NOMO-1 (cell line): ENCODE measurements at regions not wholly inside any gene's neighbourhood (a gene's known extent, or its start where the extent isn't known, plus 50 kb on each side); places are given as distances from the start of the nearest gene placed in this dataset.

ENCODE experiments used
- DNase-seq, 2 experiments: peaks; one replicate each; lab custom pipeline; 2025; ENCODE audit not compliant: unreplicated experiment in 2 of 2; lab: John Stamatoyannopoulos, UW

DNA sequence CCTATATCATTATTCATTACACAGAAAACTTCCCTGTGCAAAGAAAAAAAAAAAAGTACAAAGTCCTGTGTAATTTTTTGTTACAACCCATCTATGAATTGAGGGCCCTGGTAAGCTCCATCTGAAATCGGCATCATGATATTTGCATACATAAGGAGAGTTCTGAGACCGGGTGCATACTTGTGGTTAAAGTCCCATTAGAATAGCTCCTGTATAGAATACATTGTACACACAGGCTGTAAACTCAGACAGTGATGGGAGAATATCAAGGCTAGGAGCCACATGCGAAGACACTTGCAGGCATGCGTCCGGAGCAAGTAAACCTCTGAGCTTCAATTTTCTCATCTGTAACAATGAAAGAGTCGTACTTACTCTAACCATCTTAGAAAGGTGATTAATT lies 353.2 kb downstream of the ETS1 start:
- no peak for DNase-seq

DNA sequence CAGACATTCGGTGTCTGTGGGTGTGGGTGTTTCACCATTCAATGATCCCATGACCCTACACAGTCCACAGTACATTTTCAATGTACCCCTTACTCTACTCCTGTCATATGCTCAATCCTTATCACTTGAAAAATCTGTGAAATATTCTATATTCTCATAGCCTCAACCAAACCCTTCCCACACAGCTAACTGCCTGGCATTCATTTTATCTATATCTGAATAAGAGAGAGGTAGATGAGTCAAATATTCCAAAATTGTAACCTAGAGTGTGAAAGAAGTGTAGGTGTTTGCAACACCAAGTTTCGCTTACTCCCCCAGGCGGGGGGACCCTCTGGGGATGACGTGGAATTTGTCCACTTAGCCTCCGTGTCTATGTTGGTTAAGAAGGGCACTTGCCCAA lies 354.8 kb downstream of the ETS1 start:
- no peak for DNase-seq

DNA sequence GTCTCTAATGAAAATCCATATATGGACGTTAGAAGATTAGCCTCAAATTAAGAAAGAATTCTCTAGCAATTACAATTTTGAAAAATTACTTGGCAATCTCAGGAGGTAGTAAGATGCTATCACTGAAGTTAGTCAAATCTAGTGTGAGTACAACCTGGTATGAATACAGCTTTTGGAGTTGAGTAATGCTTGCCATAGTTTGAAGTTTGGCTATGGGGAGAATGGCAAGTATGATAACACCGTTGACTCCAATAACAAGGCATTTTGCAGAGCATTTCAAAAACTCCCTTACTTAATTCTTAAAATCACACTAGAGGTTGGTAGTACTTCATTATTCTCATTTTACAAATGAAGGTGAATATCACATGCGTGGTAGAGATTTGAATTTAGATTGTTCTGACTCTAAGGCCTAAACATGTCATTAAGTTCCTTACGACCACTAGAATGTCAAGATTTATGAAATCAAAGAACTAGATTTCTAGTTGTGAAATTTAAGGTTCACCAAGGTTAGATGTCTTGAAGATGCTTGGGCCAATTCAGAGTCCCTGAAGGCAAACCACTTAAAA lies 355.4 kb downstream of the ETS1 start:
- DNase-seq = no peak

DNA sequence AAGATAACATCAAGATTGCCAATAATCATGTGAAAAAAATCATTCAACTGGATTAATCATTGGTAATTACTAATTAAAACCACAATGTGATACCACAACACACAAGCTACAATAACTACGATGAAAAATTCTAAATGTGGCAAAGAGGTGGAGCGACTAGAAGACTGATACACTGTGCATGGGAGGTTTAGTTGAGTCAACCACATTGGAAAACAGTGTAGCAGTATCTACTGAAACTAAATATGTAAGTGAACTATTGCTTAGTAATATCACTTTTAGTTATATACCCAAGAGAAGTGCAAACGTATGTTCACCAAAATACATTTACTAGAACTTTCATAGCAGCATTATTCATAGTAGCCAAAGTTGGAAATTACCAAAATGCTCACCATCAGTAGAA lies 359.9 kb downstream of the ETS1 start:
- no peak for DNase-seq

DNA sequence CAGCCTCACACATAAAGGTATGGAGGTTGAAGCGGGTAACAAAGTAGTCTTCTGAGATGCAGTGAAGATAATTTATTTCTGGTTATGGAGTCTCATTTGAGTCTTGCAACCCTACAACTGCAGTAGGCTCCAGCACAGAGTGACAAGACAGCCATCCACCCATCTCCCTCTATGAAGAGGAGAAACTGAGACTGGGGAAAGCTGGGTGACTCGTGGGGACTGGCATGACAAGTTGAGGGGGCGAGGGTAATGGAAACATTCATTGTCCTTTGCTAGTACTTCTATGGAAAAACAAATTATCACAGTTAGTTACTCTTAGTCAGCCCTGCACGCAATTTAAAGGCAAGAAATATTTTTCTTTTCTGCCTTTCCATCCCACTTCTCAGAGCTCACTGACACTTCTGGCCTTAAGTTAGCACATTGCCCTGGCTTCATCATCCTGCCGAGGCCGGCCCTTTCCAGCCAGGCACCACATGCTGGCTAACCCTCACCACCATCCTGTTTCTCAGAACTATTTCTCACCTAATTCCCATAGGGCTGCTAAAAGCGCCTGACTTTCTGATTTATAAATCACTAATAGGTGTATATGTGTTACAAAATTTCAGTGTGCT lies 361.1 kb downstream of the ETS1 start:
- DNase-seq = no peak

DNA sequence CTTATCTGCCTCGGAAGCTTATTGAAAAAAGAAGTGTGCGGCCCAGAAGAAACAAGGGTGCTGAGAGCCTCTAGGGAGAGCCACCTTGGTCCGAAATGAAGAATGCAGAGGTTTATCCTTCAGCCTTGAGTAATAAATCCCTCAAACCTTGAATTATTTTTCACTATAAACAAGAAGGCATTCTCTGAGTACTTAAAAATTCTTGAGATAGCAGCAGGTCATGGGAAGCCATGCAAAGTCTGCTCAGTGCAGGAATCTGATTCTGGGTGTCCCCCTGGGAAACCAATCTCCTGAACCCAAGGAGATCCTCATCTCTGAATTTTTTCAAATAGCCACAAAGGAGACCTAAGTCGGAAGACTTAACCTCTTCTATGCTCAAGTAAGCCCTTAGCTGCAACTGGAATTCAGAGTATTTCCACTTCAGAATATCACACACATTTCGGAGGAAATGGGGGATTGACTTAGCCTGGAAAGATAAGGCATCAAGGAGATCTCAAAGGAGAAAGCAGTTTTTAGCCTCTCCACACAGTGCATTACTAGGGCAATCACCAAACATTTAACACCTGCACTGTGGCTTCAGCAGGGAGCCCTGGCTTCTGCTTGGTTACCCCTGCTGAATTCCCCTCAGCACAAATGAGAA lies 365.0 kb downstream of the ETS1 start:
- DNase-seq = no peak

DNA sequence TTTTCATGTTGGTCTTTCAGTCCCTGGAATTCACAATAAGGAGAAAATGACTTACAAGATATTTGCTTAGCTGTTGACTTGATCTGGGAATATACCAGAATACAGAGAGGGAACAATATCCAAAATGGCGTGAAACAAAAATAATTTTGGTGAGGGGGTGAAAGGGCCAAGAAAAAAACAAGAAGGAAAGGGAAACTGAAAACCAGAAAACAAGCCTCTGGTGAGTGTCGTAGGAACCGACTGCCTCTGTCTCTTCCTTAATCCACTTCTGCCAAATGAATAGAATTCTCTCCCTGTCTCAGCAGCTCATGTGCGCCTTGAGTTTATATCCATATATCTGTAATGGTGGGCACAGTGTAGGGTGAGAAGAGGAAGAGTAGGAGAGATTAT lies 367.6 kb downstream of the ETS1 start:
- DNase-seq = peak in 1 of 2 experiments; percentile 14

DNA sequence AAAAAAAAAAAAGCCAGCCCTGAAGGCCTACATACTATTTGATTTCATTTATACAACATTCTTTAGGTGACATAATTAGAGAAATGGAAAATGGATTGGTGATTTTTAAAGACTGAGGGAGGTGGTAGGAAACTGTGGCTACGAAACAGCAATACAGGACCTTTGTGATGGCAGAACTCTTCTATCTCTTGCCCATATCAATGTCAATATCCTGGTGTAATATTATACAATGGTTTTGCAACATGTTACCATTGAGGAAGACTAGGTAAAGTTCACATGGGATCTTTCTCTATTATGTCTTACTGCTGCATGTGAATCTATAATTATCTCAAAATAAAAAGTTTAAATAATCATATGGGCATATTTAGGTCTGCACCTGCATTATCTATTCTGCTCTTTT lies 371.2 kb downstream of the ETS1 start:
- no peak for DNase-seq

DNA sequence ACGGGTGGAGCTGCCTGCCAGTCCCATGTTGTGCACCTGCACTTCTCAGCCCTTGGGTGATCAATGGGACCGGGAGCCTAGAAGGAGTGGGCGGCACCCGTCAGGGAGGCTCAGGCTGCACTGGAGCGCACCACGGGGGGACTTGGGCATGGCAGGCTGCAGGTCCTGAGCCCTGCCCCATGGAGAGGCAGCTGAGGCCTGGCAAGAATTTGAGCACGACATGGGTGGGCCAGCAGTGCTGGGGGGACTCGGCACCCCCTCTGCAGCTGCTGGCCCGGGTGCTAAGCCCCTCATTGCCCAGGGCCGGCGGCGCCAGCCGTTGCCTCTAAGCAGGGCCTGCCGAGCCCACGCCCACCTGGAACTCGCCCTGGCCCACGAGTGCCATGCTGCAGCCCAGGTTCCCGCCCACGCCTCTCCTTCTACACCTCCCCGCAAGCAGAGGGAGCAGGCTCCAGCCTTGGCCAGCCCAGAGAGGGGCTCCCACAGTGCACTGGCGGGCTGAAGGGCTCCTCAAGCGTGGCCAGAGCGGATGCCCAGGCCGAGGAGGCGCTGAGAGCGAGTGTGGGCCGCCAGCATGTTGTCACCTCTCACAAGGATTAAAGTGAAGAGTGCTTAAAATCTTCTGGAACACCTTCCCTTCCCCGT lies 372.0 kb downstream of the ETS1 start:
- DNase-seq = no peak

DNA sequence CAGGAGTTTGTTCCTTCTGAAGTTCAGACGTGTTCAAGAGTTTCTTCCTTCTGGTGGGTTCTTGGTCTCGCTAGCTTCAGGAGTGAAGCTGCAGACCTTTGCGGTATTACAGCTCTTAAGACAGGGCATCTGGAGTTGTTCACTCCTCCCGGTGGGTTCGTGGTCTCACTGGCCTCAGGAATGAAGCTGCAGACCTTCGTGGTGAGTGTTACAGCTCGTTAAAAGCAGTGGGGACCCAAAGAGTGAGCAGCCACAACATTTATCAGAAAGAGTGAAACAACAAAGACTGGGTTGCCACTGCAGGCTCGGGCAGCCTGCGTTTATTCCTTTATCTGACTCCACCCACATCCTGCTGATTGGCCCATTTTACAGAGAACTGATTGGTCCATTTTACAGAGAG lies 373.1 kb downstream of the ETS1 start:
- no peak for DNase-seq

DNA sequence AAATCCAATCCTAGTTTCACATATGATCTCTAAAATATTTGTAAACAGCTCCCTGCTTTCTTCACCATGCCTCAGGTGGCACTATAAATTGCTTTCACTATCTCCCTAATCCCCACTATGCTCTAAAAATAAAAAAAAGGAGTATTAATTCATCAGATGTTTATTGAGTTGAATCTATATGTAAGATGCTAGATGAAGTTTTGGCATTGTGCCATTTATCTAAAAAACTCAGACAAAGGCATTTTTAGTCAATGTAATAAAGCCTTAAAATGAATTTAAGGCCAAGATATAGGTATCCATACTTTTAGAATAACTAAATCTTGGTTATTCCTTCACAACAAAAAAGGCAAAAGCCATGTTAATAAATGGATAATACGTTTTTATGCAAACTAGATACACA lies 373.9 kb downstream of the ETS1 start:
- DNase-seq = no peak

DNA sequence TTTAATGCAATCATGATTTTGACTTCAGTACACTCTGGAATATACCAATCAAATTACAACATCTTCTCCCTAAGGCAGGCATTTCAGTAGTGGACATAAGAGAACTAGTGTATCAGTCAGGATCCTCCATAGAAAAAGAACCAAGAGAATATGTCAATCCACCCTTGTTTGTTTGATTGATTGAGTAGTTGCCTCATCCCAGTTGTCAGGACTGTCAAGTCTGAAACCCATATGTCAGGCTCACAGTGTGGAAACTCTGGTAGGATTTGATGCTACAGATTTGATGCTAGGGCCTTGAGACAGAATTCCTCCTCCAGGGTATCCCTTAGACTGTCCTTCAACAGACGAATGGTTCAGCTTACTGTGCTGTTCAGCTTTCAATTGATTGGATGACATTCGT lies 375.0 kb downstream of the ETS1 start:
- DNase-seq = no peak

DNA sequence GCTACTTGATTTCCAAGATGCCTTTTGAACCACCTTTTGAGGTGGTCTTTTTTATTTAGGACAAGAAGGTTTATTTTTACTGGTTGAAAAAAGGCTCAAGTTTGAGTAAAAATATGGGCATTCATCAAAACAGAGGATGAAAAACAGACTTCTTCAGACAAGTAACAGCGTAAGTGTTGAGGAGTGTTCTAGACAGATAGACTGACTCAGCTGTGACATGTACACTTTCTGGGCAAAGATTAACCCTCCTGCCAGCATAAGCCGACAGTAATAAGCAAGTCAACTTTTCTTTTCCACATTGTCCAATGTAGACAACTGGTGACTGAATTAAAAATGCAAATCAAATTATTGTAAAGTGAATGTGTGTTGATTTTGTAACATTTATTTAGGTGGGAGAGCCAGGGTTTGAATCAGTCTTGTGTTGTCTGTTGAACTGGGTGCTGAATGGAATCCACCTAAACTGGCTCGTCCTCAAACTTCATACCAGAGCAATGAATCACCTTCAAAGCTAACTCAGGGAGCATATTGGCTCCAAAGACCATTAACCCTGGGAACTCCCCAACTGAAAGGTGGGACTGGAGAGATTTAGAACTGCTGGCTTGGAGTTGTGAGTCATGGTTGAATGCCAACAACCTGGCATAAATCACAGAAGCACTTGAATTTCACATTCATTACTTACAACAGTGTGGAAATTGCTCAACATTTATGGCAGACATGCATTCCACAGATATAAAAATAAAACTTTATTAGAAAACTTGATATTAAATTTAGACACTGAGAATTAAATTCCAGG lies 377.0 kb downstream of the ETS1 start:
- no peak for DNase-seq

DNA sequence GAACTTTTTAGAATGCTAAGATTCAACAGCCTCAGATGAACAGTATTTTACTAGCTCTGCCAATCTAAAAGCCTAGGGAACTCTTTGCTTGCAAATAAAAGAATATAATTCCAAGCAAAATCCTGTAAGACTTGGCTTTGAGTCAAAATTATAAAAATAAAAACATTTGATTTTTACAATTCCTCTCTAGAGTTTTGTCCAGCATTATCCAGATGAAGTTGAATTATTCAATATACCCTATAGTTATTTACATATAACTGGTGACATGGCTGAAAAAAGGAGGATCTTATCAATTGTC lies 378.3 kb downstream of the ETS1 start:
- DNase-seq = no peak

DNA sequence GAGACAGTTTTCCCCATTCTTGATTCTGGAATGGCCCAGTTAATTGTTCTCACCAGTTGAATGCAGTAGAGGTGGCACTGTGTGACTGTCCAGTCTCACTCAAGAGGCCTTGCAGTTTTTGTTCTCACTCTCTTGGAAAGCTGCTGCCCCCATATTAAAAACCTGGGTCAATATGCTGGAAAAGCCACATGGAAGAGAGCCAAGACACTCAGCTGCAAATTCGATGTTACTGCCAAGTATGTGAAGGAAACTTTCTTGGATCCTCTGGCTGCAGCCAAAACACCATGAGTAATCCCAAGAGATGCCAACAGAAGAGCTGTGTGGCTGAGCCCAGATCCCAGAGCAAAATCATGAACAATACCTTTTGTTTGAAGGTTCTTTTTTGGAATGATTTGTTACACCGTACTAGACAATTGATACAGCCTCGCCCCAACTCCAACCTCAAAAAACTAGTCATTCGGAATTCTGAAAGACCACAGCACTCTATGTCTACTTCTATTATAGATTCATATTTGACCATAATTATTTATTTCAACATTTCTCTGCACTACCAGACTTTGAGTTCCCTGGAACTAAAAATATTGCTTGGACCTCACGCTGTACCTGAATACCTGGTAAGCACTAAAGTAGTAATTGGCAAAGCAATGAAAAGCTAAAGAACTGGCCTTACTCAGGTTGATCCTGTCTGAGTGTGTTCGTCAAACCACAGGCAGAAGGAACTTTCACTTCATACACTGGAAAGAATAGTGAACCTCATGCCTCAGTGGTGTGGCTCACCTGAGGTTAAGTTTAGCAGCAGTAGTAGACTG lies 378.8 kb downstream of the ETS1 start:
- no peak for DNase-seq

DNA sequence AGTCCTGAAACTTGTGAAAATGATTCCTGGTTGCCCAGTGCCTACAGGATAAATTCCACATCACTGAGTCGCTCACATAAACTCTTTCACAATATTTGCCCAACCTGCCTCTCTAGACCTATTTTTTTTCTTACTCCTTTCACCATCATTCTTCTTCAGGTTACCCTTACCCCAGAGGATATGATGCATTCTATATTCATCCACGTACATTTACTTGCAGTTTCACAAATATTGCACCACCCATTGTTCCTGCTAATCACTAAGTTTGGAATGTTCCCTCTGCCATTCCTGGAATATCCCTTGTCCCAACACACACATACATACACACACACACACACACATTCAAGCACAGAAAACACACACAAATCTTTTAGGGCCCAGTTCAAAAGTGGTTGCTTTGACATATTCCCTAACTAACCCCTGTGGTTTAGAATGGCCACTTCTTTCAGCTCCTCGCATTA lies 379.5 kb downstream of the ETS1 start:
- no peak for DNase-seq

DNA sequence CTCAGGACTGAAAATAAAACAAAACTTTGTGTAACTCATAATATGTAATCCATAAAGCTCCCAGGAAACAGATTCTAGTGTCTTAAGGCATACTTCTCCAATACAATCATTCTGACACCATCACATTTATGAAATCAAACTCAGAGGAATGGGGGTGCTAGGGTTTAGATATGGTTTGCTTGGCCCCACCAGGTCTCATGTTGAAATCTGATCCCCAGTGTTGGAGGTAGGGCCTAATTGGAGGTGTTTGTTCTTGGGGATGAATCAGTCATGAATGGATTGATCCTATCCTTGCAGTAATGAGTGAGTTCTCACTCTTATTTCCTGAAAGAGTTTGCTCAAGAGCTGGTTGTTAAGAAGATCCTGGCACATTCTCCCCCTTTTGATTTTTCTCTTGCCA lies 380.9 kb downstream of the ETS1 start:
- DNase-seq = no peak

DNA sequence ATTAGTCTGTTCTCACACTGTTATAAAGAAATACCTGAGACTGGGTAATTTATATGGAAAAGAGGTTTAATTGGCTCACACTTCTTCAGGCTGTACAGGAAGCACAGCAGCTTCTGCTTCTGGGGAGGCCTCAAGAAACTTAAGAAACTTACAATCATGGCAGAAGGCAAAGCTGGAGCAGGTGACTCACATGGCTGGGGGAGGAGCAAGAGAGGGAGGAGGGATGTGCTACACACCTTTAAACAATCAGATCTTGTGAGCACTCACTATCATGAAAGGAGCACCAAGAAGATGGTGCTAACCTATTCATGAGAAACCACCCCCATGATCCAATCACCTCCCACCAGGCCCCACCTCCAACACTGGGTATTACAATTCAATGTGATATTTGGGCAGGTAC lies 381.6 kb downstream of the ETS1 start:
- DNase-seq = no peak

DNA sequence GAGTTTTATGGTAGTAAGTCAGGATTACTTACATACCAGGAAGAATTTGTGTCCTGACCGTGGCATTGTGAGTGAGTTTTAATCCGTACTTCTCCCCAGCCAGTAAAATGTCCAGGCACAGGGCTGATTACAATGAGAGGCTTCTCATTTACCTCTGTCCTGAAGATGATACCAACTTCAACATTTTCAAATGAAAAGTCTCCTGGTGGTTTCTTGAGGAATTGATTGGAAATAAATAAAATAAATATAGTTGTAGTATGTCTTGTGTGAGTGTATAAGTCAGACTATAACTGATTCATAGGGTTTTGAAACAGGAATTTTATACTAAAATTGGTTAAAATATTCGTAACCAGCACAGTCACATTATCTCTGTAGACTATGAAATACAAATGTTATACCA lies 382.5 kb downstream of the ETS1 start:
- DNase-seq = no peak

DNA sequence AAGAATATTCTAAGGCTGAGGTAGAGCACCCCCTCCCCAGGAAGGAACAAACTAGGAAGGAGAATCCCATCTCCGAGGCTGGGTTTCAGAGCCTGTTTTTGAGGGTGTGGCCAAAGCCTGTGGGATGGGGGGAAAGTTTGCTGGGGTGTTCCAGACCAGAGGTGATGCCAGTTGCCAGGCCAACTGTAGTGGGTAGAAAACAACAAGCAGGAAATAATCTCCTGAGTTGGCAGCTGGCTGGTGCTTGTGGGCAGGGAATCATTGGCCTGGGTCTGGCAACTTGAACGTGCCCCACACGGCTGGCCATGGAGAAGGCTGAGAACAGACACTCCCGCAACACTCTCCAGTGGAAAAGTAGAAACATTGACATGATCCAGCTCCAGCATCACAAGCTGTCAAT lies 385.6 kb downstream of the ETS1 start:
- no peak for DNase-seq

DNA sequence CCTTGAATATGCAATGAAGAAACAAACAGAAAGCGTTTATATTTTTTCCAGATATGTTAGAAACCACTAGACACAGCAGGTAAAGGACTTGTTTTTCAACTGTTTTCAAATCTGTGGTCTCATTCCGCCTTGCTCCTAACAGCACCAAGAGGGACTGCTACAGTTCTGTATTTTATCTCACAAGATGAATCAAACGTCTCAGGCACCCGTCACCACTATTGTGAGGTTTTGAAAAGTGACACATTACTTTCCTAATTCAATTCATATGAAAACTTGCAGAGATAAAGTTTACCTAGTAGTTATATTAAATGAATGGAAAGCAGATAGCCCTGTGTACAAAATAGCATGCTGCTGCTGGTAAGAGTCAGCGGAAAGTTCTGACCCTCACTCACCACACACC lies 386.3 kb downstream of the ETS1 start:
- DNase-seq = no peak
